T-helper 1 cell treated with Interleukin-12 subunit alpha and Interleukin-12 subunit beta and Interleukin-4 antibody, amounts not matched to agents 30 μg/mL and 1 μg/mL, for 36 hours (primary cell): ENCODE measurements at regions not wholly inside any gene's neighbourhood (a gene's known extent, or its start where the extent isn't known, plus 50 kb on each side); places are given as distances from the start of the nearest gene placed in this dataset.

Experiments
- H3K27ac Mint-ChIP-seq: one replicate; pipeline ENCODE4 v1.8.0; 2021; ENCODE audit warnings: mild to moderate bottlenecking, mixed read lengths
- H3K27me3 Mint-ChIP-seq: one replicate; pipeline ENCODE4 v1.8.0; 2021; ENCODE audit warnings: low read depth, mixed read lengths
- H3K36me3 Mint-ChIP-seq: one replicate; pipeline ENCODE4 v1.8.0; 2021; ENCODE audit warnings: low read depth, mixed read lengths
- H3K4me1 Mint-ChIP-seq: one replicate; pipeline ENCODE4 v1.8.0; 2021; ENCODE audit warnings: low read depth, mixed read lengths
- H3K4me3 Mint-ChIP-seq: one replicate; pipeline ENCODE4 v1.8.0; 2021; ENCODE audit warnings: mild to moderate bottlenecking, moderate library complexity, mixed read lengths
- H3K9me3 Mint-ChIP-seq: one replicate; pipeline ENCODE4 v1.8.0; 2021; ENCODE audit warnings: mixed read lengths

DNA sequence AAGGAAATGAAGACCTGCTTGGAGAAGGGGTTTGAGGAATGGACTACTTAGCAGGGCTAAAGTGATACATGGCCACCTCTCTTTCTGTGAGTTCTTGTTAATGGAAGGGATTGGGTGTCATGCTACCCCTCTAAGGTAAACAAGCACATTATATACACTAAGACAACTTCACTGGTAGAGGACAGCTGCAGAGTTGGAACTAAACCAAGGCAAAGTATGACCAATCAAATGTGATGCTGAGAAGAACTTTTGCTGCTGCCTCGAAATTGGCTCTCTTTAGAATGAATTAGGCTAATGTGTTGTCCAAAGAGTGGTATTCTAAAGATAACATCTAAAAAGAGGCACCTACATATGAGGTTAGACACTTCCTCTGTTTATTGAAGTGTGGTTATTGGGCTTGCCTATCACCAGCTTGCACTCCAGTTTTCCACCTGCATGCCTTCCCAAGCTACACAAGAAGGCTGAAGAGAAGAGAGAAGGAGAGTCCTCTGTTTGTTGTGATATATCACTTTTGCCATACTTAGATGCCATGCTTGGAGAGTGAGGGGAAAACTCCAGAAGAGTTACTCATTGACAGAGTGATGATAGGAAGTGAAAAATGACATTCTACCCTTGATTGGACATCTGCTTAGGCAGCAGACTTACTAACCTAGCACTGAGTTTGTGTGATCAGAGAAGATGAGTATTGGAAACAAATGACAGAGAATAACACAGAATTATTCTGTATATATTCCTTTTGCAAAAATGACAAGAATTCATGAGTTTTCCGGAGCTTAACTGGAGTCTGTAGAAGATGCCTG lies 536.1 kb downstream of the ZNF608 start:
- H3K4me1 Mint-ChIP-seq: no peaks in the 10 kb centered on the region
- H3K27me3 Mint-ChIP-seq: no peaks in the 10 kb centered on the region
- peaks cover 9% of the 10 kb centered on the region for H3K9me3 Mint-ChIP-seq
- H3K27ac Mint-ChIP-seq: no peak overlapping the region
- no peaks in the 10 kb centered on the region for H3K36me3 Mint-ChIP-seq
- H3K4me3 Mint-ChIP-seq: no peak overlapping the region

GRCh38 chr5:124207118-124207517 lies 539.3 kb downstream of the ZNF608 start:
- H3K4me1 Mint-ChIP-seq: no peaks in the 10 kb centered on the region
- no peaks in the 10 kb centered on the region for H3K36me3 Mint-ChIP-seq
- H3K27ac Mint-ChIP-seq: no peak overlapping the region
- H3K4me3 Mint-ChIP-seq: no peak overlapping the region
- H3K9me3 Mint-ChIP-seq: peaks cover 18% of the 10 kb centered on the region
- no peaks in the 10 kb centered on the region for H3K27me3 Mint-ChIP-seq

DNA sequence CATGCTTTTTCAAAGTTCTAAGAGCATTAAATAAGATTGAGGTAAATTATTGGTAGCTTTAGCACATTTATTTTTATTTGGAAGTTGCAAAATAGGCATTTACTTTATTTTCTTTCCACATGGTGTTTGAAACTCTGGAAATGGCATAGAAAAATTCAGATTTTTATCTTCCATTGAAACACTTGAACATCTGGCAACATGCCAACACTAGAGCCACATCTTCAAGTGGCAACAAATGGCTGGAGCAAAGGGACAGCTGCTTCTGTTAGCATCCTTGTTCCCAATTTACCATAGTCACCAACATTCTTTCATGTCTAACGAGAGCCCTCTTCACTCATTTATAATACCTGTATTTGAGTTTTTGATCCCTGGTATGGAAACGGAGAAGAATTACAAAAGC lies 539.9 kb downstream of the ZNF608 start:
- Mint-ChIP-seq H3K27ac (no peak overlapping the region), H3K36me3 (no peaks in the 10 kb centered on the region), H3K4me1 (no peaks in the 10 kb centered on the region), H3K27me3 (no peaks in the 10 kb centered on the region), H3K9me3 (peaks cover 18% of the 10 kb centered on the region), H3K4me3 (no peak overlapping the region)

DNA sequence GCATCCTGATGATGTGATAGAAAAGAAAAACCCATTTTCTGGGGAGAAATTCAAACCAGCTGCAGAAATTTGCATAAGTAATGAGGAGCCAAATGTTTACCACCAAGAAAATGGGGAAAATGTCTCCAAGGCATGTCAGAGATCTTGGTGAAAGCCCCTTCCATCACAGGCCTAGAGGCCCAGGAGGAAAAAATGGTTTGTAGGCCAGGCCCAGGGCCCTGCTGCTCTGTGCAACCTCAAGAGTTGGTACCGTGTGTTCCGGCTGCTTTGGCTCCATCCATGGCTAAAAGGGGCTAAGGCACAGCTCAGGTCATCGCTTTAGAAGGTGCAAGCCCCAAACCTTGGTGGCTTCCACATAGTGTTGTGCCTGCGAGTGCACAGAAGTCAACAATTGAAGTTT lies 543.1 kb downstream of the ZNF608 start:
- Mint-ChIP-seq H3K4me1 (no peaks in the 10 kb centered on the region), H3K27me3 (no peaks in the 10 kb centered on the region), H3K27ac (no peak overlapping the region), H3K9me3 (peaks cover 17% of the 10 kb centered on the region), H3K36me3 (no peaks in the 10 kb centered on the region), H3K4me3 (no peak overlapping the region)

DNA sequence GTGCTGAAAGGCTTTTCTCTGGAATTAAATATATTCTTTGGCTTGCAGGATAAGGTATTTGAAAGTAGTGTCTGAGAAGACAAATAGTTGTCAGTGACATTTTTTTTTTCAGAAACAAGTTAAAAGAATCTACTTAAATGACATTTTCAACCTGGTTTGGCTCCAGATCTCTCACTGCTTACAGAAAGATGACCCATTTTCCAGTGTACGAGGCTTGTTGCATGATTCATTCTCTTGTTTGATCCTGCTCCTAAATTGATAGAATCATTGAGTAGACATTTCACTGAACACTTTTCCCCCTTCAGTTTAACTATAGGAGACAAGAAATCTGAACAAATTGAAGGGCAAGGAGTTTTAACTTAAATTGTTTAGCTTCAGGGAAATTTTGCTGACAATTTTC lies 546.1 kb downstream of the ZNF608 start:
- H3K27me3 Mint-ChIP-seq: no peaks in the 10 kb centered on the region
- no peak overlapping the region for H3K27ac Mint-ChIP-seq
- no peak overlapping the region for H3K4me3 Mint-ChIP-seq
- H3K4me1 Mint-ChIP-seq: no peaks in the 10 kb centered on the region
- no peaks in the 10 kb centered on the region for H3K36me3 Mint-ChIP-seq
- H3K9me3 Mint-ChIP-seq: peaks cover 17% of the 10 kb centered on the region

- Mint-ChIP-seq H3K4me1 (no peaks in the 10 kb centered on the region), H3K4me3 (no peak overlapping the region), H3K27me3 (no peaks in the 10 kb centered on the region), H3K36me3 (no peaks in the 10 kb centered on the region), H3K27ac (no peak overlapping the region), H3K9me3 (peaks cover 17% of the 10 kb centered on the region)
These were observed 546.5 kb downstream of the ZNF608 start for GRCh38 chr5:124199893-124200292.

GRCh38 chr5:124195411-124195810 lies 551.0 kb downstream of the ZNF608 start:
- H3K27me3 Mint-ChIP-seq: no peaks in the 10 kb centered on the region
- H3K36me3 Mint-ChIP-seq: no peaks in the 10 kb centered on the region
- H3K9me3 Mint-ChIP-seq: peaks cover under 1% of the 10 kb centered on the region
- H3K27ac Mint-ChIP-seq: no peak overlapping the region
- no peak overlapping the region for H3K4me3 Mint-ChIP-seq
- H3K4me1 Mint-ChIP-seq: no peaks in the 10 kb centered on the region

DNA sequence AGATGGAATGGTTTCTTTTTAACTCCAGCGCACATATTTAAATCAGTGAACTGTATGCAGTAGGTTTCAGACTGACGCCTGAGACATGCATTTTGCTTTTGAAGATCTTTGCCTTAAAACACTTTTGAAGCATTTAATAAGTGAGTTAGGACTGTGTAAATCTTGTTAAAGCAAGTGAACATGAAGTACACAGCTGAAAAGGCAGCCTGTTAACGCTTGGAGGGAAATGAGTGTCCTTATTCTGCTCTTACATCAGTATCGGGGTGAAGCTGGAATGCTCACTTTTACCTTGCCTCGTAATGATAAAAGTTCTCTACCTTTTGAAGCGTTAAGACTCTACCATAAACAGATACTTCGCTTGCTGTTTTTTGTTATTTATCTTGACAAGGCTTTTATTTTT lies 552.2 kb downstream of the ZNF608 start:
- Mint-ChIP-seq H3K9me3 (no peaks in the 10 kb centered on the region), H3K27ac (no peak overlapping the region), H3K4me3 (no peak overlapping the region), H3K36me3 (no peaks in the 10 kb centered on the region), H3K27me3 (no peaks in the 10 kb centered on the region), H3K4me1 (no peaks in the 10 kb centered on the region)

- no peaks in the 10 kb centered on the region for H3K4me1 Mint-ChIP-seq
- no peaks in the 10 kb centered on the region for H3K36me3 Mint-ChIP-seq
- no peak overlapping the region for H3K27ac Mint-ChIP-seq
- H3K4me3 Mint-ChIP-seq: no peak overlapping the region
- H3K9me3 Mint-ChIP-seq: no peaks in the 10 kb centered on the region
- H3K27me3 Mint-ChIP-seq: no peaks in the 10 kb centered on the region
These were observed 553.1 kb downstream of the ZNF608 start for GRCh38 chr5:124193371-124193789.

DNA sequence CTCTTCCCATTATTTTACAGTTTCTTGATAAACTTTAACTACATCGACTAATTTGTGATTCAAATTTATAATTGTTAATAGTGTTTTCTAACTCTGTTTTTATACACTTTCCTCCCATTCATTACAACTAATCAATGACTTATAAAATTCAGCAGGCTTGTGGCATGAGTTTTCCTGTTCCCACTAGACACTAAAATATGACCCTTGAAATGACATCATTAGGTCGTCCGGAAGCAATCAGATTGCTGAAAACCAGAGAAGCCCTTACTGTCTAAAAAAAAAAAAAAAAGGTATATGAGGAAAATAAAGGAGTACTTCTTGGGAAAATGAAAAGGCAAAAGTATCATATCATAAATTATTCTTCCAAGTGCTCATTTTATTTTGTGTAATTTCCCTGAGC lies 553.7 kb downstream of the ZNF608 start:
- Mint-ChIP-seq H3K27me3 (no peaks in the 10 kb centered on the region), H3K27ac (no peak overlapping the region), H3K4me1 (no peaks in the 10 kb centered on the region), H3K36me3 (no peaks in the 10 kb centered on the region), H3K4me3 (no peak overlapping the region), H3K9me3 (no peaks in the 10 kb centered on the region)

DNA sequence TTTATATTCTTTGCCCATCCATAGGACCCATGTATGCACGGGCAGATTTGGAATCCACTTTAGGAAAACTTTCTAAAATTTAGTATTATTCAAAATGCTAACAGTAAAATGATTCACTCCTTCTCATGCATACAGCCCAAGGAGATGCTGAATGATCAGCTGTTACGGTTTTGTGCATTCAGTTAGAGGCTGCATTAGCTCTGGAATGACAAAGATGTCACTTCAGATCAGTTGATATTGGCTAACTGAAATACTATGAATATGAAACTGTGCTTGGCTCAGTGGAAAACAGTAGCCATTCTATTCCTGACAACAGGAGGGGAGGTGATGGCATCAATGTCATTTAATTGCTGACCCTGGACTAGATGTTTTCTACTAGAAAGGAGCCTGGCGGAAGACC lies 560.7 kb downstream of the ZNF608 start:
- Mint-ChIP-seq H3K36me3 (no peaks in the 10 kb centered on the region), H3K4me3 (no peak overlapping the region), H3K27me3 (no peaks in the 10 kb centered on the region), H3K9me3 (no peaks in the 10 kb centered on the region), H3K27ac (no peak overlapping the region), H3K4me1 (no peaks in the 10 kb centered on the region)

DNA sequence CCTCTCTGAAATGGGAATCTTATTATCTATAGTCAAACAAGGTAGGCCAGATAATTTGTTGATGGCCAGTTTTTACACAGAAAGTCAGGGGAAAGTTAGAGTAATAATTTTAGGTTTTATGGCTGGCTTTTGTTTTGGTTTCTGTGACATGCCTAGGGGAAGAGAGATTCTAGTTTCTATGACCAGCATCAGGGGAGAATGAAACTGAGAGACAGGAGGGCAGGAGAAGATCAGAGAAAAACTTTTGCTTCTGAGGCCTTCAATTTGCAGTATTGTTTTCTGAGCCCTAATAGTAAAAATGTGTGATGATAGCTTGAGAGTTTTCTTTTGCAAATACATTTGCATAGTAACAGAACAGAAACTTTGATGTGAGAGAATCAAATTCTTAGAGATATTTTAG lies 564.3 kb downstream of the ZNF608 start:
- no peak overlapping the region for H3K4me3 Mint-ChIP-seq
- H3K4me1 Mint-ChIP-seq: no peaks in the 10 kb centered on the region
- no peaks in the 10 kb centered on the region for H3K36me3 Mint-ChIP-seq
- H3K27ac Mint-ChIP-seq: no peak overlapping the region
- H3K9me3 Mint-ChIP-seq: no peaks in the 10 kb centered on the region
- no peaks in the 10 kb centered on the region for H3K27me3 Mint-ChIP-seq

GRCh38 chr5:124180875-124181461 lies 565.5 kb downstream of the ZNF608 start:
- no peaks in the 10 kb centered on the region for H3K36me3 Mint-ChIP-seq
- no peak overlapping the region for H3K4me3 Mint-ChIP-seq
- H3K27ac Mint-ChIP-seq: no peak overlapping the region
- H3K4me1 Mint-ChIP-seq: no peaks in the 10 kb centered on the region
- H3K27me3 Mint-ChIP-seq: no peaks in the 10 kb centered on the region
- no peaks in the 10 kb centered on the region for H3K9me3 Mint-ChIP-seq

GRCh38 chr5:124180299-124180874 lies 566.1 kb downstream of the ZNF608 start:
- H3K9me3 Mint-ChIP-seq: no peaks in the 10 kb centered on the region
- no peaks in the 10 kb centered on the region for H3K27me3 Mint-ChIP-seq
- no peak overlapping the region for H3K27ac Mint-ChIP-seq
- no peaks in the 10 kb centered on the region for H3K36me3 Mint-ChIP-seq
- no peak overlapping the region for H3K4me3 Mint-ChIP-seq
- H3K4me1 Mint-ChIP-seq: no peaks in the 10 kb centered on the region

GRCh38 chr5:124179819-124180218 lies 566.6 kb downstream of the ZNF608 start:
- Mint-ChIP-seq H3K4me1 (no peaks in the 10 kb centered on the region), H3K27me3 (no peaks in the 10 kb centered on the region), H3K27ac (no peak overlapping the region), H3K36me3 (no peaks in the 10 kb centered on the region), H3K4me3 (no peak overlapping the region), H3K9me3 (no peaks in the 10 kb centered on the region)
